ENCODE measurements at regions not wholly inside any gene's neighbourhood (a gene's known extent, or its start where the extent isn't known, plus 50 kb on each side); places are given as distances from the start of the nearest gene placed in this dataset.

GRCh38 chr15:54850101-54850500 lies 346.6 kb downstream of the RSL24D1 start:
- no peak overlapping the region for H3K4me3 ChIP-seq (replicated peaks; ENCODE audit: insufficient read depth, low read length)
- no peak for TF ChIP-seq GABPA (IDR thresholded peaks at IDR 0.05; ENCODE audit: low read depth)
- TF ChIP-seq SPI1 (IDR thresholded peaks at IDR 0.05; ENCODE audit: borderline replicate concordance, low read depth), result no peak
- no peak for TF ChIP-seq POLR2AphosphoS5 (IDR thresholded peaks at IDR 0.05; ENCODE audit: low read depth)
- TF ChIP-seq REST (IDR thresholded peaks at IDR 0.05; ENCODE audit: insufficient replicate concordance, low read depth), result no peak
- TF ChIP-seq, protein P1, sequence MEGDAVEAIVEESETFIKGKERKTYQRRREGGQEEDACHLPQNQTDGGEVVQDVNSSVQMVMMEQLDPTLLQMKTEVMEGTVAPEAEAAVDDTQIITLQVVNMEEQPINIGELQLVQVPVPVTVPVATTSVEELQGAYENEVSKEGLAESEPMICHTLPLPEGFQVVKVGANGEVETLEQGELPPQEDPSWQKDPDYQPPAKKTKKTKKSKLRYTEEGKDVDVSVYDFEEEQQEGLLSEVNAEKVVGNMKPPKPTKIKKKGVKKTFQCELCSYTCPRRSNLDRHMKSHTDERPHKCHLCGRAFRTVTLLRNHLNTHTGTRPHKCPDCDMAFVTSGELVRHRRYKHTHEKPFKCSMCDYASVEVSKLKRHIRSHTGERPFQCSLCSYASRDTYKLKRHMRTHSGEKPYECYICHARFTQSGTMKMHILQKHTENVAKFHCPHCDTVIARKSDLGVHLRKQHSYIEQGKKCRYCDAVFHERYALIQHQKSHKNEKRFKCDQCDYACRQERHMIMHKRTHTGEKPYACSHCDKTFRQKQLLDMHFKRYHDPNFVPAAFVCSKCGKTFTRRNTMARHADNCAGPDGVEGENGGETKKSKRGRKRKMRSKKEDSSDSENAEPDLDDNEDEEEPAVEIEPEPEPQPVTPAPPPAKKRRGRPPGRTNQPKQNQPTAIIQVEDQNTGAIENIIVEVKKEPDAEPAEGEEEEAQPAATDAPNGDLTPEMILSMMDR (IDR thresholded peaks at IDR 0.05; ENCODE audit: insufficient read depth, low read length), result no peak
- no peak for DNase-seq (ENCODE audit: low read depth in 1 of 2, low spot score in 1 of 2)
- H3K27ac ChIP-seq (replicated peaks), result no peak overlapping the region
- no peaks in the 10 kb centered on the region for H3K27me3 ChIP-seq (ENCODE audit: insufficient read depth, poor library complexity, severe bottlenecking)

DNA sequence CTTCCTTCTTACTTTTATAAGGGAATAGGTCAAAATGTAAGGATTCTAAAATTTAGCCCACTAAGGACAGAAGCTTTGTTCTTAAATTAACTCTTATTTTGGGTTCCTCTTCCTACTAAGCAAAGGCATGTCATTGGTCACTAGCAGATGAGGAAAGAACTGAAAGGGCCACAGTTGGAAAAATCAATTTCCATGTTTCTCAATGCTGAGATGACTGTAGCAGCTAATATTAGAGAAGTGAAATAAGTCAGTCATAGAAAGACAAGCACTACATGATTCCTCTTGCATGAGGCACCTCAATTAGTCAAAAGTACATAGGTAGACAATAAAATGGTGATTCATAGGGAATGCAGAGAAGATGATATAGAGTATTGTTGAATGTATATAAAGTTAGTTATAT lies 353.7 kb downstream of the RSL24D1 start:
- no peak overlapping the region for H3K27ac ChIP-seq (replicated peaks)
- no peak for DNase-seq (ENCODE audit: low read depth in 1 of 2, low spot score in 1 of 2)
- TF ChIP-seq SPI1 (IDR thresholded peaks at IDR 0.05; ENCODE audit: borderline replicate concordance, low read depth), result no peak
- TF ChIP-seq POLR2AphosphoS5 (IDR thresholded peaks at IDR 0.05; ENCODE audit: low read depth), result no peak
- TF ChIP-seq REST (IDR thresholded peaks at IDR 0.05; ENCODE audit: insufficient replicate concordance, low read depth), result no peak
- no peak for TF ChIP-seq GABPA (IDR thresholded peaks at IDR 0.05; ENCODE audit: low read depth)
- TF ChIP-seq, protein P1 (IDR thresholded peaks at IDR 0.05; ENCODE audit: insufficient read depth, low read length), result no peak
- H3K4me3 ChIP-seq (replicated peaks; ENCODE audit: insufficient read depth, low read length), result no peak overlapping the region
- H3K27me3 ChIP-seq (ENCODE audit: insufficient read depth, poor library complexity, severe bottlenecking), result no peaks in the 10 kb centered on the region

- TF ChIP-seq REST (IDR thresholded peaks at IDR 0.05; ENCODE audit: insufficient replicate concordance, low read depth) (no peak), GABPA (IDR thresholded peaks at IDR 0.05; ENCODE audit: low read depth) (no peak), POLR2AphosphoS5 (IDR thresholded peaks at IDR 0.05; ENCODE audit: low read depth) (no peak), SPI1 (IDR thresholded peaks at IDR 0.05; ENCODE audit: borderline replicate concordance, low read depth) (no peak)
- TF ChIP-seq, protein P1 (IDR thresholded peaks at IDR 0.05; ENCODE audit: insufficient read depth, low read length), result no peak
- no peak for DNase-seq (ENCODE audit: low read depth in 1 of 2, low spot score in 1 of 2)
- Histone ChIP-seq H3K27ac (replicated peaks) (no peak overlapping the region), H3K4me3 (replicated peaks; ENCODE audit: insufficient read depth, low read length) (no peak overlapping the region), H3K27me3 (ENCODE audit: insufficient read depth, poor library complexity, severe bottlenecking) (no peaks in the 10 kb centered on the region)
These were observed 354.9 kb downstream of the RSL24D1 start for GRCh38 chr15:54841701-54842305.

Data from HL-60 (cell line).